BE2C (cell line): ENCODE measurements at regions not wholly inside any gene's neighbourhood (a gene's known extent, or its start where the extent isn't known, plus 50 kb on each side); places are given as distances from the start of the nearest gene placed in this dataset.

Source experiments
- DNase-seq: peaks from one replicate; pipeline ENCODE4 v3.0.0-alpha.2; 2020
- H3K27me3 ChIP-seq: fragments of 250-450 bp; sonication (Bioruptor Pico); 2 replicates; pipeline ENCODE4 v1.5.1; 2020; ENCODE audit warnings: mild to moderate bottlenecking
- H3K36me3 ChIP-seq: fragments of 250-450 bp; sonication (Bioruptor Pico); 2 replicates; pipeline ENCODE4 v1.5.1; 2020; ENCODE audit warnings: mild to moderate bottlenecking
- H3K4me1 ChIP-seq: fragments of 250-450 bp; sonication (Bioruptor Pico); 2 replicates; pipeline ENCODE4 v1.5.1; 2020
- H3K4me3 ChIP-seq: 2 replicates; pipeline ENCODE4 v1.5.1; 2011; ENCODE audit warnings: low read depth, low read length
- H3K9me3 ChIP-seq: fragments of 250-450 bp; sonication (Bioruptor Pico); 2 replicates; pipeline ENCODE4 v1.5.1; 2020
- TF ChIP-seq, protein P1 (sequence below): IDR thresholded peaks from 2 replicates; pipeline ENCODE4 v1.5.1; 2012; ENCODE audit warnings: mild to moderate bottlenecking, low read depth, low read length

DNA sequence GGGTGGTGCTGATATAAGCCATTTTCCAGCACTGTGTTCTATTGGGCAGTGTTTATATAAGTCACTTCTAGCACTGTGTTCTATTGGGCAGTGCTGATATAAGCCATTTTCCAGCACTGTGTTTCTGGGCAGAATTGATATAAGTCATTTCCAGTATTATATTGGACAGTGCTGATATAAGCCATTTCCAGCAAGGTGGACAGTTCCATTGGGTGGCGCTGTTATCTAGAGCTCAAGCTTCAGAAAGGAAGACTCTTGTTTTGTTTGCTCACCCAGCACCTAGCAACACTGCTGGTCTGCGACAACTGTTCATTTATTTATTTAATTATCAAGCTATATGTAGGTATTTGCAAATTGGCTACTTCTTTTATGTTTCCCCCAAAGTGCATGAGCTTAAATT, 690.3 kb downstream of the AACS start:
- H3K36me3 ChIP-seq: no peaks in the 10 kb centered on the region
- DNase-seq: no peak
- TF ChIP-seq, protein P1, sequence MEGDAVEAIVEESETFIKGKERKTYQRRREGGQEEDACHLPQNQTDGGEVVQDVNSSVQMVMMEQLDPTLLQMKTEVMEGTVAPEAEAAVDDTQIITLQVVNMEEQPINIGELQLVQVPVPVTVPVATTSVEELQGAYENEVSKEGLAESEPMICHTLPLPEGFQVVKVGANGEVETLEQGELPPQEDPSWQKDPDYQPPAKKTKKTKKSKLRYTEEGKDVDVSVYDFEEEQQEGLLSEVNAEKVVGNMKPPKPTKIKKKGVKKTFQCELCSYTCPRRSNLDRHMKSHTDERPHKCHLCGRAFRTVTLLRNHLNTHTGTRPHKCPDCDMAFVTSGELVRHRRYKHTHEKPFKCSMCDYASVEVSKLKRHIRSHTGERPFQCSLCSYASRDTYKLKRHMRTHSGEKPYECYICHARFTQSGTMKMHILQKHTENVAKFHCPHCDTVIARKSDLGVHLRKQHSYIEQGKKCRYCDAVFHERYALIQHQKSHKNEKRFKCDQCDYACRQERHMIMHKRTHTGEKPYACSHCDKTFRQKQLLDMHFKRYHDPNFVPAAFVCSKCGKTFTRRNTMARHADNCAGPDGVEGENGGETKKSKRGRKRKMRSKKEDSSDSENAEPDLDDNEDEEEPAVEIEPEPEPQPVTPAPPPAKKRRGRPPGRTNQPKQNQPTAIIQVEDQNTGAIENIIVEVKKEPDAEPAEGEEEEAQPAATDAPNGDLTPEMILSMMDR: no peak
- H3K27me3 ChIP-seq: no peaks in the 10 kb centered on the region
- H3K9me3 ChIP-seq: no peaks in the 10 kb centered on the region
- H3K4me1 ChIP-seq: no peaks in the 10 kb centered on the region
- no peak overlapping the region for H3K4me3 ChIP-seq

DNA sequence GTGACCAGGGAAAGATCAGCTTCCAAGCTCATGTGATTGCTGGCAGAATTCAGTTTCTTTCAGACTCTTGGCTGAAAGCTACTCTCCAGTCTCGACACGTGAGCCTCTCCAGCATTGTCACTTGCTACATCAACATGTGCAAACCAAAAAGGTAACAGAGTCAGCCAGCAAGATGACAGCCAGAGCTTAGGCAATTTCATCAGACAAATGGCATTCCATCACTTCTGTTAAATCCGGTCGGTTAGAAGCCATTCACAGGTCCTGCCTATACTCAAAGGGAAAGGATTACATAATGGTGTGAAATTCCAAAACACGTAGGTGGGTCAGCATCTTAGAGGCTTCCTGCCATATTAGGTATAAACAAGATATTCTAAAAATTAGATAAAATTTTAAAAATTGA, 700.9 kb downstream of the AACS start:
- no peaks in the 10 kb centered on the region for H3K27me3 ChIP-seq
- no peak for DNase-seq
- H3K36me3 ChIP-seq: no peaks in the 10 kb centered on the region
- TF ChIP-seq, protein P1: no peak
- no peak overlapping the region for H3K4me3 ChIP-seq
- no peaks in the 10 kb centered on the region for H3K9me3 ChIP-seq
- H3K4me1 ChIP-seq: no peaks in the 10 kb centered on the region

DNA sequence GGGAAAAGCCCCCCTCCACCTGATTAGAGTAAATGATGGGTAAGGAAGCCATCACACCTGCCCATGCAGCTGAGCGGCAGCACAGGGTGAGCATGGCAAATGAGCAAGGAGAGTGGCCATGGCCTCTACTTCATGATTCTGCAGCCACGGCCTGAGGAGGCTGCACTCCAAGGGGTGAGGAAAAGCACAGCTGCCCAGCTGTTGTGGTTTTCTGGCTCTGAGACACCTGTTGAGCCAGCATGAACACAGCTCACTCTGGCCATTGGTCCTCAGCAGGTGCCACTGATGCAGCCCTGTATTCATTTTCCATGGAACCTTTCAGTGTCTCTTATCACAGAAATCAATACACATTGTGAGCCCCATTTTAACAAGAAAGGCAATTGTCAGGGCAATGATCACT, 707.2 kb downstream of the AACS start:
- Histone ChIP-seq H3K4me1 (no peaks in the 10 kb centered on the region), H3K27me3 (no peaks in the 10 kb centered on the region), H3K9me3 (no peaks in the 10 kb centered on the region; the same call in 1 of the 2 replicates), H3K36me3 (no peaks in the 10 kb centered on the region), H3K4me3 (no peak overlapping the region)
- no peak for DNase-seq
- TF ChIP-seq, protein P1: no peak

DNA sequence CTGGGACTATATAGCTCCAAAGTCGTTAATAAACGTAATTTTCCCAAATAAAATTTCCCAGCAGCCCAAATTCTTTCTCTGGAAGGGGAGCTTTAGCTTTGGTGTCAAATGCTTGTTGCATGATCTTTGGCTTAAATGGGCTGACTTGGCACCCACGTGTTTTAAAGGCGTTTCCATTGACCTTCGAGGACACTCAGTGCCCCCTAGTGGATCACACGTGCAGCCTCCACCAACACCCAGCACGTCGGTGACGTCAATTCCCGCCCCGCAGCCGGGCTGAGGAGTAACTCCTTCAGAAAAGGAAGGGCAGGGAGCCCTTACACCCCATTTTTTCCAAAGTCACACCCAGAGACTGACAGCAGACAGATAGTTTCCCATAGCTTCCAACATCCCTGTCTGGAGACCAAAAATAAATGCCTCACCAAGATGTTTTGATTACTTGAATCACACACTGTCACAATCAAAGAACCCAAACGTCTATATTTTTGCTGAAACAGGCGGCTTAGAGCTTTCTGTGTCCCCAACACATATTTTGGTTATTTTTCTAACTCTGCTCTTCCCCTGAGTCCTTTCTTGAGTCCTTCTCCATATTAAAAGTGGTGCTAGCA, 707.9 kb downstream of the AACS start:
- peak; percentile 38 for DNase-seq
- no peaks in the 10 kb centered on the region for H3K36me3 ChIP-seq
- no peaks in the 10 kb centered on the region for H3K27me3 ChIP-seq
- no peak overlapping the region for H3K4me3 ChIP-seq
- H3K9me3 ChIP-seq: no peaks in the 10 kb centered on the region; the same call in 1 of the 2 replicates
- H3K4me1 ChIP-seq: no peaks in the 10 kb centered on the region
- TF ChIP-seq, protein P1: peak; percentile 51

DNA sequence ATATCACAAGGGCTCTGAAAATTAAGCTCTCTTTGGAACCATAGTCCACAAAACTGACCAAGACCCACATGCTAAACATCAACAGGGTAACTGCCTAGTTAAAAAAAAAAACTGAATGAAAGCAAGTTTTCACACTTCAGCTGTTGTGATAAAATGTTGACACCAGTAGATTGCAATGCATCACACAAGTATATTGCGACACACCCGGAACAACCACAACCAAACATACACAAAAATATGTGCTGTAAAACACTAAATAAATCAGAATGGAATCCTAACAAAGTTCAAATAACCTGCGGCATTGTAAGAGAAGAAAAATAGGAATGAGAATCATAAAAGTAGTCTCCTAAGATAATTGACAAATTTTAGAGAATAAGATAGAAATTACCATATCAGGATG, 710.3 kb downstream of the AACS start:
- Histone ChIP-seq H3K4me3 (no peak overlapping the region), H3K27me3 (no peaks in the 10 kb centered on the region), H3K36me3 (no peaks in the 10 kb centered on the region), H3K4me1 (no peaks in the 10 kb centered on the region), H3K9me3 (no peaks in the 10 kb centered on the region; the same call in 1 of the 2 replicates)
- TF ChIP-seq, protein P1: no peak
- no peak for DNase-seq

DNA sequence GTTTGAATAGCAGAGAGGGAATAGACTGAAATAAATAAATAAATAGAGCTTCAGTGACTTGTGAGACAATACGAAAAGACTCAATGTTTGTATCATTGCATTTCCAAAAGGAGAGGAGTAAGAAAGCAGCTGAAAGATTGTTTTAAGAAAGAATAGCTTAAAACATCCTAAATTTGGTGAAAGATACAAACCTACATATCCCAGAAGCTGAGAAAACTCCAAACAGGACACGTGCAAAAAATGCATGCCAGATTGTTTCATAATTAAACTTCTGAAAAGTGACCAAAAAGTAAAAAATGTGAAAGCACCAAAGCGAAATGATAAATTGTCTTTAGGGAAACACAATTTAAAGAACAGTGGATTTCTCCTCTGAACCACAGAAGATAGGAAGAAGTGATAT, 711.0 kb downstream of the AACS start:
- Histone ChIP-seq H3K4me1 (no peaks in the 10 kb centered on the region), H3K36me3 (no peaks in the 10 kb centered on the region), H3K4me3 (no peak overlapping the region), H3K27me3 (no peaks in the 10 kb centered on the region), H3K9me3 (no peaks in the 10 kb centered on the region; the same call in 1 of the 2 replicates)
- no peak for DNase-seq
- TF ChIP-seq, protein P1: no peak
